Endothelial cell of umbilical vein (primary cell): ENCODE measurements at regions not wholly inside any gene's neighbourhood (a gene's known extent, or its start where the extent isn't known, plus 50 kb on each side); places are given as distances from the start of the nearest gene placed in this dataset.

Experiments
- BruUV-seq: library from RNA; stranded (reverse); fragments of 400-500 nt; replicated peaks from 2 replicates; lab custom pipeline; 2021; lab: Mats Ljungman, UMichigan
- CTCF ChIA-PET: fragments of 300-600, 350-600 bp; sonication (Branson Sonifier 250); formaldehyde crosslinking; loops from one replicate; lab custom pipeline; 2021; ENCODE audit warnings: antibody characterized with exemption, inconsistent platforms; lab: Charles Lee
- POLR2A ChIA-PET: fragments of 300-600, 350-600 bp; sonication (Branson Sonifier 250); formaldehyde crosslinking; loops from one replicate; lab custom pipeline; 2021; ENCODE audit warnings: antibody characterized with exemption, inconsistent platforms; lab: Charles Lee
- DNase-seq: peaks from one replicate; pipeline ENCODE4 v3.0.0-alpha.2; 2011; ENCODE audit warnings: low read depth, low spot score
- FAIRE-seq: peaks from 2 replicates; lab custom pipeline; 2011; peaks lifted over from hg19 to GRCh38; lab: Jason Lieb, UNC
- H2AFZ ChIP-seq: 2 replicates; pipeline ENCODE4 v1.6.0; 2012; ENCODE audit warnings: low read depth, low read length, control low read depth, inconsistent platforms
- H3K27ac ChIP-seq: 2 replicates; pipeline ENCODE4 v1.5.1; 2011; ENCODE audit warnings: low read depth, mild to moderate bottlenecking, control low read depth, low read length, moderate library complexity; ENCODE audit not compliant: insufficient read depth
- H3K27me3 ChIP-seq, 2 experiments: 2 replicates each; pipeline versions ENCODE4 v1.6.0 to v1.6.1; 2011; ENCODE audit warnings: low read length in 2 of 2, mixed read lengths in 1 of 2; ENCODE audit not compliant: control insufficient read depth in 2 of 2, insufficient read depth in 2 of 2
- H3K36me3 ChIP-seq, 2 experiments: 2 replicates in 1 of 2; 3 replicates in 1 of 2; pipeline ENCODE4 v1.5.1; 2011; ENCODE audit warnings: low read length in 2 of 2, mild to moderate bottlenecking in 1 of 2, moderate library complexity in 1 of 2; ENCODE audit not compliant: control insufficient read depth in 2 of 2, insufficient read depth in 2 of 2; ENCODE audit errors: extremely low read depth in 1 of 2
- H3K4me1 ChIP-seq: 3 replicates; pipeline ENCODE4 v1.5.1; 2011; ENCODE audit warnings: mild to moderate bottlenecking, low read length; ENCODE audit not compliant: control insufficient read depth, insufficient read depth; ENCODE audit errors: extremely low read depth
- H3K4me2 ChIP-seq: 2 replicates; pipeline ENCODE4 v1.6.1; 2011; ENCODE audit warnings: low read length, control low read depth, mixed read lengths; ENCODE audit not compliant: insufficient read depth
- H3K4me3 ChIP-seq, 3 experiments: fragments of 200-600 bp in 1 of 3; sonication (generic), shearing (Covaris generic) in 1 of 3; replicated peaks in 1 of 3; 2 replicates each; pipeline ENCODE4 v1.5.1; 2011 to 2016; ENCODE audit warnings: control low read depth in 3 of 3, low read length in 3 of 3, mild to moderate bottlenecking in 2 of 3, inconsistent platforms in 1 of 3, low read depth in 1 of 3, moderate library complexity in 1 of 3; ENCODE audit not compliant: insufficient read depth in 1 of 3
- H3K79me2 ChIP-seq: 2 replicates; pipeline ENCODE4 v1.6.0; 2012; ENCODE audit warnings: low read length, inconsistent platforms; ENCODE audit not compliant: control insufficient read depth, insufficient read depth
- H3K9ac ChIP-seq: replicated peaks from 2 replicates; pipeline ENCODE3; 2011; ENCODE audit warnings: low read length, control low read depth; ENCODE audit not compliant: insufficient read depth; ENCODE audit errors: extremely low read depth
- H3K9me1 ChIP-seq: replicated peaks from 3 replicates; pipeline ENCODE4 v1.6.0; 2011; ENCODE audit warnings: mild to moderate bottlenecking, low read length; ENCODE audit not compliant: control insufficient read depth, insufficient read depth; ENCODE audit errors: extremely low read depth
- H3K9me3 ChIP-seq: replicated peaks from 2 replicates; pipeline ENCODE4 v1.5.1; 2012; ENCODE audit warnings: low read length, inconsistent platforms; ENCODE audit not compliant: control insufficient read depth, insufficient read depth
- H4K20me1 ChIP-seq: replicated peaks from 2 replicates; pipeline ENCODE3; 2011; ENCODE audit warnings: mild to moderate bottlenecking, low read length; ENCODE audit not compliant: control insufficient read depth, insufficient read depth; ENCODE audit errors: extremely low read depth
- EZH2 ChIP-seq: IDR thresholded peaks from 2 replicates; pipeline ENCODE4 v1.6.1; 2012; ENCODE audit warnings: borderline replicate concordance, low read depth, mild to moderate bottlenecking, moderate library complexity, low read length, inconsistent platforms; ENCODE audit not compliant: severe bottlenecking
- FOS ChIP-seq: IDR thresholded peaks from 2 replicates; pipeline ENCODE4 v1.6.1; 2011; ENCODE audit warnings: mild to moderate bottlenecking, low read length, moderate library complexity, borderline replicate concordance; ENCODE audit not compliant: insufficient read depth
- GATA2 ChIP-seq: IDR thresholded peaks from 2 replicates; pipeline ENCODE4 v1.7.0; 2011; ENCODE audit warnings: low read depth, mild to moderate bottlenecking, moderate library complexity, mixed read lengths, low read length; ENCODE audit not compliant: insufficient read length, insufficient read depth
- JUN ChIP-seq: IDR thresholded peaks from 2 replicates; pipeline ENCODE4 v1.6.1; 2011; ENCODE audit warnings: borderline replicate concordance, low read depth; ENCODE audit not compliant: insufficient read length, insufficient read depth
- MAX ChIP-seq: IDR thresholded peaks from 2 replicates; pipeline ENCODE4 v1.6.1; 2011; ENCODE audit not compliant: insufficient read depth, insufficient read length
- MYC ChIP-seq: IDR thresholded peaks from one replicate; pipeline ENCODE4 v1.6.1; 2011; ENCODE audit warnings: mild to moderate bottlenecking, low read depth, low read length
- POLR2A ChIP-seq: IDR thresholded peaks from 2 replicates; pipeline ENCODE4 v1.6.1; 2012; ENCODE audit warnings: low read depth, mild to moderate bottlenecking, control low read depth, low read length
- POLR2AphosphoS5 ChIP-seq: IDR thresholded peaks from 2 replicates; pipeline ENCODE4 v1.6.1; 2012; ENCODE audit warnings: low read depth, mild to moderate bottlenecking, control low read depth, low read length, moderate library complexity; ENCODE audit not compliant: insufficient read depth
- dilution Hi-C: fragments of 300-500 bp; cut with MboI; formaldehyde crosslinking; loops from one replicate; pipeline ENCODE4 v1.15.0; 2019; ENCODE audit warnings: low sequenced_read_pairs; ENCODE audit not compliant: extremely low pct_ligation_motif_present
- intact Hi-C: fragments of 100-400 bp; cut with micrococcal nuclease; formaldehyde crosslinking; loops from one replicate; pipeline ENCODE4 v1.10.0; 2022
- TF ChIP-seq, protein P1 (sequence below), 2 donors: IDR thresholded peaks; 1 replicate in 1 of 2; 2 replicates in 1 of 2; pipeline ENCODE4 v1.5.1; 2011; ENCODE audit warnings: low read length in 2 of 2, mild to moderate bottlenecking in 2 of 2, moderate library complexity in 2 of 2, control low read depth in 1 of 2, inconsistent platforms in 1 of 2, low read depth in 1 of 2; ENCODE audit not compliant: insufficient read depth in 1 of 2; ENCODE audit errors: extremely low read depth in 1 of 2

DNA sequence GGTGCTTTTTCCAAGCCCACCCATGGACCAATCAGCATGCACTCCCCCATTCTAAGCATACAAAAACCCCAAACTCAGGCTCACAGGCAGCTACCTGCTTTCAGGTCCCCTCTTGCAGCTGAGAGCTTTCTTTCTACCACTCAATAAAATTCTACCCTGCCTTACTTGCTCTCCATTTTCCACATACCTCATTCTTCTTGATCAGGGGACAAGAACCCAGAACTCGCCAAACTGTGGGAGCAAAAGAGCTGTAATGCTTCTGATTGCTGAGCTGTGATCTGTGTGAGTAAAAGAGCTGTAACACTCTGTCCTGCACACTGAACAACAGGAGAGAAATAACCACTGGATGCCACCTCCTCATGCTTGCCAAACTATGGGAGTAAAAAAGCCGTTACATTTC is 972.1 kb downstream of the SLITRK5 start:
- Histone ChIP-seq H3K27me3 (no peaks in the 10 kb centered on the region), H3K79me2 (no peaks in the 10 kb centered on the region), H3K27ac (no peak overlapping the region), H3K9me3 (peaks cover 6% of the 10 kb centered on the region), H2AFZ (no peak overlapping the region), H4K20me1 (no peaks in the 10 kb centered on the region), H3K36me3 (no peaks in the 10 kb centered on the region), H3K4me3 (no peak overlapping the region), H3K4me1 (no peaks in the 10 kb centered on the region), H3K9ac (no peak overlapping the region), H3K9me1 (no peaks in the 10 kb centered on the region), H3K4me2 (no peak overlapping the region)
- ChIA-PET POLR2A (no interaction called here), CTCF (no interaction called here)
- dilution Hi-C loops: no loop called here
- no TSS peak for BruUV-seq
- DNase-seq (no peak), FAIRE-seq (no peak)
- TF ChIP-seq, protein P1, sequence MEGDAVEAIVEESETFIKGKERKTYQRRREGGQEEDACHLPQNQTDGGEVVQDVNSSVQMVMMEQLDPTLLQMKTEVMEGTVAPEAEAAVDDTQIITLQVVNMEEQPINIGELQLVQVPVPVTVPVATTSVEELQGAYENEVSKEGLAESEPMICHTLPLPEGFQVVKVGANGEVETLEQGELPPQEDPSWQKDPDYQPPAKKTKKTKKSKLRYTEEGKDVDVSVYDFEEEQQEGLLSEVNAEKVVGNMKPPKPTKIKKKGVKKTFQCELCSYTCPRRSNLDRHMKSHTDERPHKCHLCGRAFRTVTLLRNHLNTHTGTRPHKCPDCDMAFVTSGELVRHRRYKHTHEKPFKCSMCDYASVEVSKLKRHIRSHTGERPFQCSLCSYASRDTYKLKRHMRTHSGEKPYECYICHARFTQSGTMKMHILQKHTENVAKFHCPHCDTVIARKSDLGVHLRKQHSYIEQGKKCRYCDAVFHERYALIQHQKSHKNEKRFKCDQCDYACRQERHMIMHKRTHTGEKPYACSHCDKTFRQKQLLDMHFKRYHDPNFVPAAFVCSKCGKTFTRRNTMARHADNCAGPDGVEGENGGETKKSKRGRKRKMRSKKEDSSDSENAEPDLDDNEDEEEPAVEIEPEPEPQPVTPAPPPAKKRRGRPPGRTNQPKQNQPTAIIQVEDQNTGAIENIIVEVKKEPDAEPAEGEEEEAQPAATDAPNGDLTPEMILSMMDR (IDR thresholded peaks at IDR 0.05; ENCODE audit: extremely low read depth in 1 of 2, insufficient read depth in 1 of 2, low read depth in 1 of 2, low read length in 2 of 2): no peak
- no peak for TF ChIP-seq MAX
- TF ChIP-seq FOS: no peak
- TF ChIP-seq POLR2A: no peak
- TF ChIP-seq MYC: no peak
- TF ChIP-seq JUN: no peak
- TF ChIP-seq GATA2: no peak
- TF ChIP-seq POLR2AphosphoS5: no peak
- no peak for TF ChIP-seq EZH2
- intact Hi-C loops: no loop called here
